Smooth muscle cell (in vitro differentiated cells): ENCODE measurements at regions not wholly inside any gene's neighbourhood (a gene's known extent, or its start where the extent isn't known, plus 50 kb on each side); places are given as distances from the start of the nearest gene placed in this dataset.

Experiments used
- DNase-seq: peaks from one replicate; lab custom pipeline; 2025; ENCODE audit not compliant: unreplicated experiment; lab: John Stamatoyannopoulos, UW
- H2AFZ ChIP-seq: fragments of 200-600 bp; sonication (generic); 2 replicates; pipeline ENCODE4 v1.6.0; 2016; ENCODE audit warnings: antibody characterized with exemption, low read depth, mild to moderate bottlenecking
- H3F3A ChIP-seq: fragments of 200-600 bp; sonication (generic); 2 replicates; pipeline ENCODE4 v1.6.0; 2017; ENCODE audit warnings: antibody characterized with exemption, low read depth
- H3K27ac ChIP-seq: fragments of 200-600 bp; sonication (generic); 2 replicates; pipeline ENCODE4 v1.5.1; 2016; ENCODE audit warnings: low read depth, mild to moderate bottlenecking
- H3K27me3 ChIP-seq: fragments of 200-600 bp; sonication (generic); 2 replicates; pipeline ENCODE4 v1.6.1; 2016; ENCODE audit warnings: low read depth, mild to moderate bottlenecking
- H3K36me3 ChIP-seq: fragments of 200-600 bp; sonication (generic); 2 replicates; pipeline ENCODE4 v1.5.1; 2016; ENCODE audit warnings: low read depth
- H3K4me1 ChIP-seq: fragments of 200-600 bp; sonication (generic); 2 replicates; pipeline ENCODE4 v1.5.1; 2016; ENCODE audit warnings: low read depth
- H3K4me2 ChIP-seq: fragments of 200-600 bp; sonication (generic); 2 replicates; pipeline ENCODE4 v1.6.0; 2016; ENCODE audit warnings: mild to moderate bottlenecking
- H3K4me3 ChIP-seq: fragments of 200-600 bp; sonication (generic); 2 replicates; pipeline ENCODE4 v1.5.1; 2016; ENCODE audit warnings: mild to moderate bottlenecking
- H3K79me2 ChIP-seq: fragments of 200-600 bp; sonication (generic); 2 replicates; pipeline ENCODE4 v1.6.0; 2016; ENCODE audit warnings: low read depth, mild to moderate bottlenecking
- H3K9ac ChIP-seq: fragments of 200-600 bp; sonication (generic); 2 replicates; pipeline ENCODE4 v1.6.0; 2016; ENCODE audit warnings: low read depth
- H3K9me3 ChIP-seq: fragments of 200-600 bp; sonication (generic); replicated peaks from 2 replicates; pipeline ENCODE4 v1.5.1; 2016; ENCODE audit warnings: low read depth
- H4K20me1 ChIP-seq: fragments of 200-600 bp; sonication (generic); 2 replicates; pipeline ENCODE4 v1.6.0; 2016; ENCODE audit warnings: low read depth
- WGBS: methylation state at CpG from one replicate; pipeline ENCODE4 v1.1.7; 2016; ENCODE audit warnings: low lambda C conversion rate; 5-methylcytosine and 5-hydroxymethylcytosine counted together
- TF ChIP-seq, protein P1 (sequence below): fragments of 200-600 bp; sonication (generic); IDR thresholded peaks from 2 replicates; pipeline ENCODE4 v1.5.1; 2017; ENCODE audit warnings: borderline replicate concordance, mild to moderate bottlenecking, antibody characterized with exemption; ENCODE audit not compliant: insufficient read depth, poor library complexity, severe bottlenecking

DNA sequence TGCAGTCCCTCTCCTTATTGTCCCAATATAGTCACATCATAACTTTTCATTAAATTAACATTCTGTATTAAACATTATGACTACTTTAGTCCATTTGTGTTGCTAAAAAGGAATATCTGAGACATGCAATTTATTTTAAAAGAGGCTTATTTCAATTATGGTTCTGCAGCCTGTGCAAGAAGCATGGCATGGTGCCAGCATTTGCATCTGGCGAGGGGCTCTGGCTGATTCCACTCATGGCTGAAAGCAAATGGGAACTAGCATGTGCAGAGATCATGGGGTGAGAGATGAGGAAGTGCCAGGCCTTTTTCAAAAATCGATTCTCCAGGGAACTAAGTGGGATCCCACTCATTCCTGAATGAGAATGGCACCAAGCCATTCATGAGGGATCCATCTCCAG lies 476.3 kb upstream of the RPS6KA3 start:
- no peaks in the 10 kb centered on the region for H3K79me2 ChIP-seq
- no peak overlapping the region for H3K4me2 ChIP-seq
- H3K4me3 ChIP-seq, result no peak overlapping the region
- 48% methylated on average over 2 of the region's 2 CpGs for WGBS
- H3K9me3 ChIP-seq, result no peaks in the 10 kb centered on the region
- H3K27ac ChIP-seq, result no peak overlapping the region
- no peaks in the 10 kb centered on the region for H4K20me1 ChIP-seq
- H3K27me3 ChIP-seq, result no peaks in the 10 kb centered on the region
- H3K36me3 ChIP-seq, result no peaks in the 10 kb centered on the region
- TF ChIP-seq, protein P1, sequence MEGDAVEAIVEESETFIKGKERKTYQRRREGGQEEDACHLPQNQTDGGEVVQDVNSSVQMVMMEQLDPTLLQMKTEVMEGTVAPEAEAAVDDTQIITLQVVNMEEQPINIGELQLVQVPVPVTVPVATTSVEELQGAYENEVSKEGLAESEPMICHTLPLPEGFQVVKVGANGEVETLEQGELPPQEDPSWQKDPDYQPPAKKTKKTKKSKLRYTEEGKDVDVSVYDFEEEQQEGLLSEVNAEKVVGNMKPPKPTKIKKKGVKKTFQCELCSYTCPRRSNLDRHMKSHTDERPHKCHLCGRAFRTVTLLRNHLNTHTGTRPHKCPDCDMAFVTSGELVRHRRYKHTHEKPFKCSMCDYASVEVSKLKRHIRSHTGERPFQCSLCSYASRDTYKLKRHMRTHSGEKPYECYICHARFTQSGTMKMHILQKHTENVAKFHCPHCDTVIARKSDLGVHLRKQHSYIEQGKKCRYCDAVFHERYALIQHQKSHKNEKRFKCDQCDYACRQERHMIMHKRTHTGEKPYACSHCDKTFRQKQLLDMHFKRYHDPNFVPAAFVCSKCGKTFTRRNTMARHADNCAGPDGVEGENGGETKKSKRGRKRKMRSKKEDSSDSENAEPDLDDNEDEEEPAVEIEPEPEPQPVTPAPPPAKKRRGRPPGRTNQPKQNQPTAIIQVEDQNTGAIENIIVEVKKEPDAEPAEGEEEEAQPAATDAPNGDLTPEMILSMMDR, result no peak
- no peak overlapping the region for H3K9ac ChIP-seq
- H3F3A ChIP-seq, result no peaks in the 10 kb centered on the region
- H3K4me1 ChIP-seq, result no peaks in the 10 kb centered on the region
- H2AFZ ChIP-seq, result no peak overlapping the region
- no peak for DNase-seq

DNA sequence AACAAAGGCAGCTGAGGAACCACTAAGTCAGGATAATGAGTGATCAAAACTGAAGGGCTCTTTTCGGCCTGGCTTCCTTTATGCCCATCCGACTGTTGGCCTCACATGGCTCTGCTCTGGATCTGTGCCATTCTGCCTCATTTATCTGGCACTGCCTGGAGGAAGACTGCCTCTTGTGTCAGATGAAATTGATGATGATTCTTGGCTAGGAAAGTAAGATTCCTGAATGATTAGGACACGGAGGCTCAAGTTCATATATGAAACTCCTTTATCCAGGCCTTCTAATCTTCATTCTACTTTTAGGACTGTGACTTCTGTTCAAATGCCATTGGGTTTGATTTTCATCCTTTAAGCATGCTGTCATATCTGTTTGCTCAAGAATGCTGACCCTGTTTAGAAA lies 475.4 kb upstream of the RPS6KA3 start:
- Histone ChIP-seq H3K4me1 (no peaks in the 10 kb centered on the region), H3K4me2 (no peak overlapping the region), H2AFZ (no peak overlapping the region), H3K4me3 (no peak overlapping the region), H3K9me3 (no peaks in the 10 kb centered on the region), H3K27ac (no peak overlapping the region), H3F3A (no peaks in the 10 kb centered on the region), H4K20me1 (no peaks in the 10 kb centered on the region), H3K79me2 (no peaks in the 10 kb centered on the region), H3K27me3 (no peaks in the 10 kb centered on the region), H3K9ac (no peak overlapping the region), H3K36me3 (no peaks in the 10 kb centered on the region)
- TF ChIP-seq, protein P1, result no peak
- WGBS, result 81% methylated on average over 3 of the region's 3 CpGs
- DNase-seq, result no peak

DNA sequence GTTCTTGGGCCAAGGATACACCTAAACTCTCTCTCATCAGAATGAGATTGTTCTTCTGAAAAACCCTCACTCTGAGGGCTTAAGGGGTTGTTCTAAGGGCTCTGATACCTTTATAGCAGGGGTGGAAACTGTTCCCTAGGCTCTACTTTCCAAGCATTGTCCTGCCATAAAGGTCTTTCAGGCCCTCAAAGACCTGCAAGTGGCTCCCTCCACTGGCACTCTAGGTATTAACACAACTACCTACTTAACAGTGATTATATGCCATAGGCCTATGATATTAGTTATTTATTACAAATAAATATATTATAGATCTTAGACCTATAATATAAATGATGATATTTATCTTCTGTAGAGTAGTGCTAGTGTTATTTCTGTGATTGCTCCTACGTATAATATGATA lies 473.7 kb upstream of the RPS6KA3 start:
- Histone ChIP-seq H3K36me3 (no peaks in the 10 kb centered on the region), H3K79me2 (no peaks in the 10 kb centered on the region), H3K9ac (no peak overlapping the region), H3K27ac (no peak overlapping the region), H3F3A (no peaks in the 10 kb centered on the region), H3K4me2 (no peak overlapping the region), H2AFZ (no peak overlapping the region), H3K27me3 (no peaks in the 10 kb centered on the region), H3K4me1 (no peaks in the 10 kb centered on the region), H3K9me3 (no peaks in the 10 kb centered on the region), H4K20me1 (no peaks in the 10 kb centered on the region), H3K4me3 (no peak overlapping the region)
- TF ChIP-seq, protein P1, result no peak
- 87% methylated on average over 1 of the region's 1 CpG for WGBS
- no peak for DNase-seq

DNA sequence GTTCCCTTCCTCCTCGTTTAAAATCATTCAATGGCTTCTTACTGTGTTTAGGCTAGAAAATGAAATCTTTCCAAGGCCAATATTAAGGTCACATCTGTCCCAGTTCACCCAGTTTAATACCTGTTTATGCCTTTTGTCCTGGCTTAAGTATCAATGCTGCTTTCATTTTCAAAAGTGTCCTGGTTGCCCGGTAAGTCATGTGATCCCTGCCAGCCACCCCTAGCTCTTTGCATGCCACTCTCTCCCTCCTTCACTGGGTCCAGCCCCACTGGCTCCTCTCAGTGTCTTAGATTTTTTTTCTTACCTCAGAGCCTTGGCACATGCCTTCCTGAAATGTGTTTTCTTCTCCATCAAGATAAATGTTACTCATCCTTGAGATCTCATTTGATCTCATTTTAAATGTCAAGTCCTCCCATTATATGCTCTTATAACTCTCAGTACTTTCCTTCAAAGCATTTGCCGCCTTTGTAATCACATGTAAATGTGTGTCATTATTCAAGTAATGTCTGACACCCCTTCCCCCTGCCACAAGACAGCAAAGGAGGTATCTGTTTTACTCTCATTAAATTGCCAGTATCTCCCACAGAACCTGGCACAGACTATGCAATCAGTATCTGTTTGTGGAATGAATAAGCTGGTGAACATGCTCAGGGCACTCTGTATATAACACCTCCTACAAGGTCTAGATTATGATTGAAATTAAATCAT lies 472.5 kb upstream of the RPS6KA3 start:
- Histone ChIP-seq H3K9me3 (no peaks in the 10 kb centered on the region), H3K9ac (no peak overlapping the region), H3K79me2 (no peaks in the 10 kb centered on the region), H3K4me3 (no peak overlapping the region), H3K36me3 (no peaks in the 10 kb centered on the region), H2AFZ (no peak overlapping the region), H3F3A (no peaks in the 10 kb centered on the region), H3K27me3 (no peaks in the 10 kb centered on the region), H3K4me2 (no peak overlapping the region), H4K20me1 (no peaks in the 10 kb centered on the region), H3K4me1 (no peaks in the 10 kb centered on the region), H3K27ac (no peak overlapping the region)
- no peak for DNase-seq
- TF ChIP-seq, protein P1, result no peak
- 73% methylated on average over 3 of the region's 3 CpGs for WGBS
